Astrocyte (in vitro differentiated cells and primary cell): ENCODE measurements at regions not wholly inside any gene's neighbourhood (a gene's known extent, or its start where the extent isn't known, plus 50 kb on each side); places are given as distances from the start of the nearest gene placed in this dataset.

Experiments used
- DNase-seq: peaks from one replicate; pipeline ENCODE4 v3.0.0-alpha.2; 2010; ENCODE audit warnings: low read depth
- FAIRE-seq: peaks from 2 replicates; lab custom pipeline; 2011; peaks lifted over from hg19 to GRCh38; lab: Jason Lieb, UNC
- H2AFZ ChIP-seq: 2 replicates; pipeline ENCODE4 v1.6.0; 2012; ENCODE audit warnings: low read depth, low read length, inconsistent platforms
- H3K27ac ChIP-seq: 2 replicates; pipeline ENCODE4 v1.5.1; 2011; ENCODE audit warnings: low read depth, low read length, inconsistent platforms
- H3K27me3 ChIP-seq: 2 replicates; pipeline ENCODE4 v1.6.0; 2011; ENCODE audit warnings: low read length, inconsistent platforms; ENCODE audit not compliant: insufficient read depth
- H3K36me3 ChIP-seq: 2 replicates; pipeline ENCODE4 v1.5.1; 2011; ENCODE audit warnings: low read length, inconsistent platforms; ENCODE audit not compliant: insufficient read depth
- H3K4me1 ChIP-seq: 2 replicates; pipeline ENCODE4 v1.5.1; 2011; ENCODE audit warnings: low read length, inconsistent platforms; ENCODE audit not compliant: insufficient read depth
- H3K4me2 ChIP-seq: 2 replicates; pipeline ENCODE4 v1.6.0; 2012; ENCODE audit warnings: low read length, inconsistent platforms
- H3K4me3 ChIP-seq: 2 replicates; pipeline ENCODE4 v1.5.1; 2011; ENCODE audit warnings: low read depth, mild to moderate bottlenecking, low read length, inconsistent platforms; ENCODE audit not compliant: insufficient read depth
- H3K79me2 ChIP-seq: 2 replicates; pipeline ENCODE4 v1.6.0; 2012; ENCODE audit warnings: mild to moderate bottlenecking, low read length, inconsistent platforms; ENCODE audit not compliant: insufficient read depth
- H3K9ac ChIP-seq: 2 replicates; pipeline ENCODE4 v1.6.0; 2012; ENCODE audit warnings: mild to moderate bottlenecking, low read length, inconsistent platforms
- H3K9me3 ChIP-seq: 2 replicates; pipeline ENCODE4 v1.5.1; 2012; ENCODE audit warnings: low read depth, mild to moderate bottlenecking, low read length, inconsistent platforms; ENCODE audit not compliant: insufficient read depth
- H4K20me1 ChIP-seq: 2 replicates; pipeline ENCODE4 v1.6.0; 2012; ENCODE audit warnings: low read length, inconsistent platforms; ENCODE audit not compliant: insufficient read depth
- H3K27ac Mint-ChIP-seq: one replicate; pipeline ENCODE4 v1.8.0; 2021; ENCODE audit warnings: mild to moderate bottlenecking, mixed read lengths; ENCODE audit not compliant: unreplicated experiment
- H3K27me3 Mint-ChIP-seq: one replicate; pipeline ENCODE4 v1.8.0; 2021; ENCODE audit warnings: low read depth, mixed read lengths; ENCODE audit not compliant: unreplicated experiment
- H3K36me3 Mint-ChIP-seq: one replicate; pipeline ENCODE4 v1.8.0; 2021; ENCODE audit warnings: low read depth, mixed read lengths; ENCODE audit not compliant: unreplicated experiment
- H3K4me1 Mint-ChIP-seq: one replicate; pipeline ENCODE4 v1.8.0; 2021; ENCODE audit warnings: low read depth, mixed read lengths; ENCODE audit not compliant: unreplicated experiment
- H3K4me3 Mint-ChIP-seq: one replicate; pipeline ENCODE4 v1.8.0; 2021; ENCODE audit warnings: mild to moderate bottlenecking, moderate library complexity, mixed read lengths; ENCODE audit not compliant: unreplicated experiment
- H3K9me3 Mint-ChIP-seq: one replicate; pipeline ENCODE4 v1.8.0; 2021; ENCODE audit warnings: mild to moderate bottlenecking, mixed read lengths; ENCODE audit not compliant: unreplicated experiment
- EZH2 ChIP-seq: IDR thresholded peaks from 2 replicates; pipeline ENCODE4 v1.6.1; 2012; ENCODE audit warnings: mild to moderate bottlenecking, low read length, inconsistent platforms; ENCODE audit not compliant: insufficient read depth
- TF ChIP-seq, protein P1 (sequence below): IDR thresholded peaks from 2 replicates; pipeline ENCODE4 v1.5.1; 2011; ENCODE audit warnings: low read depth, mild to moderate bottlenecking, inconsistent platforms, low read length, moderate library complexity; ENCODE audit not compliant: insufficient read depth

DNA sequence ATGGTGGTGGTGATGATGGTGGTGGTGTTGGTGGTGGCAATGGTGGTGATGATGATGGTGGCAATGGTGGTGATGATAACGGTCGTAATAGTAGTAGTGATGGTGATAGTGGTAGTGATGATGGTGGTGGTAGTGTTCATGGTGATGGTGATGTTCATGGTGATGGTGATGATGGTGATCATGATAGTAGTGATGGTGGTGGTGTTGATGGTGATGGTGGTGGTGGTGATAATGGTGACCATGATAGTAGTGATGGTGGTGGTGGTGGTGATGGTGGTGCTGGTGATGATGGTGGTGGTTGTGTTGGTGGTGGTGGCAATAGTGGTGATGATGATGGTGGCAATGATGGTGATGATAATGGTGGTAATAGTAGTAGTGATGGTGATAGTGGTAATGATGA lies 68.0 kb downstream of the SOX9 start:
- H3K27ac Mint-ChIP-seq, result no peak overlapping the region
- TF ChIP-seq, protein P1, sequence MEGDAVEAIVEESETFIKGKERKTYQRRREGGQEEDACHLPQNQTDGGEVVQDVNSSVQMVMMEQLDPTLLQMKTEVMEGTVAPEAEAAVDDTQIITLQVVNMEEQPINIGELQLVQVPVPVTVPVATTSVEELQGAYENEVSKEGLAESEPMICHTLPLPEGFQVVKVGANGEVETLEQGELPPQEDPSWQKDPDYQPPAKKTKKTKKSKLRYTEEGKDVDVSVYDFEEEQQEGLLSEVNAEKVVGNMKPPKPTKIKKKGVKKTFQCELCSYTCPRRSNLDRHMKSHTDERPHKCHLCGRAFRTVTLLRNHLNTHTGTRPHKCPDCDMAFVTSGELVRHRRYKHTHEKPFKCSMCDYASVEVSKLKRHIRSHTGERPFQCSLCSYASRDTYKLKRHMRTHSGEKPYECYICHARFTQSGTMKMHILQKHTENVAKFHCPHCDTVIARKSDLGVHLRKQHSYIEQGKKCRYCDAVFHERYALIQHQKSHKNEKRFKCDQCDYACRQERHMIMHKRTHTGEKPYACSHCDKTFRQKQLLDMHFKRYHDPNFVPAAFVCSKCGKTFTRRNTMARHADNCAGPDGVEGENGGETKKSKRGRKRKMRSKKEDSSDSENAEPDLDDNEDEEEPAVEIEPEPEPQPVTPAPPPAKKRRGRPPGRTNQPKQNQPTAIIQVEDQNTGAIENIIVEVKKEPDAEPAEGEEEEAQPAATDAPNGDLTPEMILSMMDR, result no peak
- TF ChIP-seq EZH2, result no peak
- Histone ChIP-seq H3K79me2 (no peaks in the 10 kb centered on the region), H3K4me3 (no peak overlapping the region), H3K4me1 (peaks cover 20% of the 10 kb centered on the region), H2AFZ (no peak overlapping the region), H3K9me3 (no peaks in the 10 kb centered on the region), H3K27me3 (no peaks in the 10 kb centered on the region), H3K9ac (no peak overlapping the region), H4K20me1 (no peaks in the 10 kb centered on the region), H3K36me3 (no peaks in the 10 kb centered on the region), H3K4me2 (no peak overlapping the region), H3K27ac (no peak overlapping the region)
- FAIRE-seq (no peak), DNase-seq (no peak)
- H3K4me3 Mint-ChIP-seq, result no peak overlapping the region
- peaks cover 25% of the 10 kb centered on the region for H3K4me1 Mint-ChIP-seq
- peaks cover 2% of the 10 kb centered on the region for H3K9me3 Mint-ChIP-seq
- no peaks in the 10 kb centered on the region for H3K27me3 Mint-ChIP-seq
- no peaks in the 10 kb centered on the region for H3K36me3 Mint-ChIP-seq

DNA sequence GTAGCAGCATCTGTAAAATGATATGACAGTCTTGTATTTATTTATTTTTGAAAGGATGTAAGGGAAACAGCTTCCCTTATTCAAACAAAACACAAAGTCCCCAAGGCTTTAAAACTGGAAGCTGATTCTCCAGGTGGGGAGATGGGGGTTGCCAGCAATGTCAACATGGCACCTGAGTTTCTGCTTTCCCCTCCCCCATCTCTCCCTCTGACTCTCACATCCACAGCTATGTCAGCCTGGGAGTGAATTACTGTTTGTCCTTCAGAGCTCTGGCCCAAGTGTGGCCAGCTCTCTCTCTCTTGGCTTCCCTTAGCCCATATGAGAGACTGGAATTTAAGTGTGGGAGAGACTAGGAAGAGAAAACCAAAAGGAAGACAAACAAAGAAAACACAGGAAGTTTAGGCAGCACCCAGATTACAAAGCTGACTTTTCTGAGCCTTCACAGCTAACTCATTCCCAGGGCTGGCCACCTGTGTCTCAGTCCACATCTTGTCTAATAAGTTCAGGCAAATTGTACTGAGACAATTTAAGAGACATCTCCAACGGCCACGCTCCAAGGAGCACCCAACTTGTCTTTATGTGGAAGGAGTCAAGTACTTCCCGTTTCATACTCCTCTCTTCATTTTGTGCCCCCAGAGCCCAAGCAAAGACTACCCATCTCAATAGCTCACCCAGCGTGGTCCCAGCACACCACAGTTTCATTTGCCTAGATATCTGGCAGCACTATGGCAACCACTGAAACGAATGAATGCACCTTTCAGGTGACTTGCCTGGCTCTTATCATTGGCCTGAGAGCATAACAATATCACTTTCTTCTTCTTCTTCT lies 69.2 kb downstream of the SOX9 start:
- Mint-ChIP-seq H3K9me3 (peaks cover 2% of the 10 kb centered on the region), H3K4me3 (no peak overlapping the region), H3K27me3 (no peaks in the 10 kb centered on the region), H3K36me3 (no peaks in the 10 kb centered on the region), H3K27ac (no peak overlapping the region), H3K4me1 (peaks cover 25% of the 10 kb centered on the region)
- no peaks in the 10 kb centered on the region for H3K27me3 ChIP-seq
- H4K20me1 ChIP-seq, result no peaks in the 10 kb centered on the region
- no peaks in the 10 kb centered on the region for H3K9me3 ChIP-seq
- H3K4me1 ChIP-seq, result peaks cover 20% of the 10 kb centered on the region
- H3K4me3 ChIP-seq, result no peak overlapping the region
- no peak for TF ChIP-seq EZH2
- TF ChIP-seq, protein P1, result no peak
- no peaks in the 10 kb centered on the region for H3K79me2 ChIP-seq
- no peak overlapping the region for H3K4me2 ChIP-seq
- DNase-seq (peak; percentile 44), FAIRE-seq (no peak)
- H3K27ac ChIP-seq, result no peak overlapping the region
- no peaks in the 10 kb centered on the region for H3K36me3 ChIP-seq
- H3K9ac ChIP-seq, result no peak overlapping the region
- H2AFZ ChIP-seq, result no peak overlapping the region

DNA sequence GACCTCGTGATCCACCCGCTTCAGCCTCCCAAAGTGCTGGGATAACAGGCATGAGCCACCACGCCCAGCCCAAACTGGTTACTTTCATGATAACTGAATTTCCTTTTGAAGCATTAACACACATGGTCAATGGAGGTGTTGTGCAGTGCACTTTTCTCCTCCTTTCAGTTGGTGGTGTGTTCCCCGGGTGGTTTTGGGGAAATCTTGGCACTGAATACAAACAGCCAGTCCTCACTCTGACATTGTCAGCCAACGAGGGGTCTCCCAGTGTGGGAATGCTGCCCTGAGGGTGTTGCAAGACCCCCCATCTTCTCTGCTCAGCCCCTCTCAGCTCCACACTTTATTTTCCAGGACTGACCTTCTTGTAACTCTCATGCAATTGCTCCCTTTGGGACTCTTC lies 70.5 kb downstream of the SOX9 start:
- peaks cover 2% of the 10 kb centered on the region for H3K9me3 Mint-ChIP-seq
- H3K27ac Mint-ChIP-seq, result no peak overlapping the region
- Histone ChIP-seq H3K27me3 (no peaks in the 10 kb centered on the region), H3K4me1 (peaks cover 20% of the 10 kb centered on the region), H3K27ac (no peak overlapping the region), H3K9me3 (no peaks in the 10 kb centered on the region), H3K9ac (no peak overlapping the region), H4K20me1 (no peaks in the 10 kb centered on the region), H3K79me2 (no peaks in the 10 kb centered on the region), H3K4me2 (no peak overlapping the region), H3K36me3 (no peaks in the 10 kb centered on the region), H3K4me3 (no peak overlapping the region), H2AFZ (no peak overlapping the region)
- H3K4me1 Mint-ChIP-seq, result peaks cover 25% of the 10 kb centered on the region
- DNase-seq, result no peak
- no peak overlapping the region for H3K4me3 Mint-ChIP-seq
- H3K36me3 Mint-ChIP-seq, result no peaks in the 10 kb centered on the region
- TF ChIP-seq EZH2, result no peak
- TF ChIP-seq, protein P1, result no peak
- no peak for FAIRE-seq
- H3K27me3 Mint-ChIP-seq, result no peaks in the 10 kb centered on the region
